ENCODE measurements at regions not wholly inside any gene's neighbourhood (a gene's known extent, or its start where the extent isn't known, plus 50 kb on each side); places are given as distances from the start of the nearest gene placed in this dataset.
"Not testable (repeated sequence)": the region's sequence is repeated elsewhere in the genome, so short reads cannot be mapped to it uniquely, and the experiment has no call there.

DNA sequence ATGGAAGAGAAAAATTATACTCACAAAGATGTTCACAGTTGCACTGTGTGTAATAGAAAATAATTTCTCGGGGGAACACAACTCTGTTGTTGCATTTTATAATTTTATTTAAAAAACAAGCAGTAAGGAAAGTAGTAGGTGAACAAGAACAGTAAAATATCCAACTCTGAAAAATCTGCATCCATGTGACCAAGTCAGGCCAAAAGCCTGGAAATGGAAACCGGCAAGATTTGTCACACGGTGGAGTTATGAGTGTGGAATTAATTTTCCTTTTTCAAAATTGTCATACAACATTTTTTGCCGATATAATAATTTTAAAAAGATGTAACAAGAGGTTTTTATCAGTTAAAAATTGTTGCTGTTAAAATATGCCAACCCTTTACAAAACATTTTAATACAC, 1421.5 kb downstream of the BRD1 start:
- DNase-seq (ENCODE audit: low spot score): no peak
- TF ChIP-seq, protein P1, sequence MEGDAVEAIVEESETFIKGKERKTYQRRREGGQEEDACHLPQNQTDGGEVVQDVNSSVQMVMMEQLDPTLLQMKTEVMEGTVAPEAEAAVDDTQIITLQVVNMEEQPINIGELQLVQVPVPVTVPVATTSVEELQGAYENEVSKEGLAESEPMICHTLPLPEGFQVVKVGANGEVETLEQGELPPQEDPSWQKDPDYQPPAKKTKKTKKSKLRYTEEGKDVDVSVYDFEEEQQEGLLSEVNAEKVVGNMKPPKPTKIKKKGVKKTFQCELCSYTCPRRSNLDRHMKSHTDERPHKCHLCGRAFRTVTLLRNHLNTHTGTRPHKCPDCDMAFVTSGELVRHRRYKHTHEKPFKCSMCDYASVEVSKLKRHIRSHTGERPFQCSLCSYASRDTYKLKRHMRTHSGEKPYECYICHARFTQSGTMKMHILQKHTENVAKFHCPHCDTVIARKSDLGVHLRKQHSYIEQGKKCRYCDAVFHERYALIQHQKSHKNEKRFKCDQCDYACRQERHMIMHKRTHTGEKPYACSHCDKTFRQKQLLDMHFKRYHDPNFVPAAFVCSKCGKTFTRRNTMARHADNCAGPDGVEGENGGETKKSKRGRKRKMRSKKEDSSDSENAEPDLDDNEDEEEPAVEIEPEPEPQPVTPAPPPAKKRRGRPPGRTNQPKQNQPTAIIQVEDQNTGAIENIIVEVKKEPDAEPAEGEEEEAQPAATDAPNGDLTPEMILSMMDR (IDR thresholded peaks at IDR 0.05; ENCODE audit: extremely low read depth, missing control alignments): no peak

DNA sequence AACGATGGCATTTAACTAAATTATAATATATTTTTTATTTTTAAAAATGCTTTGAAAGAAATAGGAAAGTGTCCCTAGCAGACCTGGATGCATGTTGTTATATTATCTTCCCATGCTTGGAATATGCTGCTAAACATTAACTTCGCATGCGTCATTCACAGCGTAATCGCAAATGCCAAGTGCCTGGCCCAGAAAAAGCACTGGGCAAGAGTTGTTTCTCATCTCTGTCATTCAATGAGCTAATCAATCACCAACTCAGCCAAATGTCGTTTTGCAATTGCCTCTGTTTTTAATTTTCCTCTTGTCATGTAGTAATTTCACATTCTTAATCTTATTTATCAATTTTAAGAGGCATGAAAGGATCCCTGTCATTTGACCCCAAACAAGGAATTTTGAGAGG, 1421.9 kb downstream of the BRD1 start:
- TF ChIP-seq, protein P1 (IDR thresholded peaks at IDR 0.05; ENCODE audit: extremely low read depth, missing control alignments): no peak
- DNase-seq (ENCODE audit: low spot score): no peak

DNA sequence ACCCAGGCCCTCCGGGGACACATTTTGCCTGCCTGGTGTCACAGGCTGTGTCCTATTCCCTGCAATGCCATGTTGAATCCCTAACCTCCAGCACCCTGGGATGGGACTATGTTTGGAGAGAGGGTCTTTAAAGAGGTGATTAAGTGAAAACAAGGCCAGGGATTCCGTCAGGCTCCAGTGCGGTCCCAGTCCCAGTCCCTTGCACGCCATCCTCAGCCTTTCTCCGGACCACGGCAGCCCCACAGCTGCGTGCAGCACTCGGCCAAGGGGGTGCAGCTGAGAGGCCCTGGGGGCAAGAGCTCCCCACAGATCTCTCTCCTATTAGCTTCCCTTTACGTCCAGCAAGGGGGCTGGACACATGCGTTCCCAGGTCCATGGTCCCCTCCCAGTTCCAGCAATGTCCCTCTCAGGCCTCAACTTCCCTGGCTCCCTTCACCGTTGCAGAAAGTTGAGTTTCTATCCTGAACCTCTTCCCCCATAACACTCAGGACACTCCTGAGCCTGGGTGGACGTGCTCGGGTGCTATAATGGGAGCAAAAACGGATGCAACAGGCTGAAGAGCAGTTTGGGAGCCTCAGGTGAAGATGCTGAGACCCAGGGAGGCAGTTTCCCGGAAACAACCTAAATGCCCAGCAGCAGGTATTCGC, 1422.7 kb downstream of the BRD1 start:
- TF ChIP-seq, protein P1 (IDR thresholded peaks at IDR 0.05; ENCODE audit: extremely low read depth, missing control alignments): no peak

DNA sequence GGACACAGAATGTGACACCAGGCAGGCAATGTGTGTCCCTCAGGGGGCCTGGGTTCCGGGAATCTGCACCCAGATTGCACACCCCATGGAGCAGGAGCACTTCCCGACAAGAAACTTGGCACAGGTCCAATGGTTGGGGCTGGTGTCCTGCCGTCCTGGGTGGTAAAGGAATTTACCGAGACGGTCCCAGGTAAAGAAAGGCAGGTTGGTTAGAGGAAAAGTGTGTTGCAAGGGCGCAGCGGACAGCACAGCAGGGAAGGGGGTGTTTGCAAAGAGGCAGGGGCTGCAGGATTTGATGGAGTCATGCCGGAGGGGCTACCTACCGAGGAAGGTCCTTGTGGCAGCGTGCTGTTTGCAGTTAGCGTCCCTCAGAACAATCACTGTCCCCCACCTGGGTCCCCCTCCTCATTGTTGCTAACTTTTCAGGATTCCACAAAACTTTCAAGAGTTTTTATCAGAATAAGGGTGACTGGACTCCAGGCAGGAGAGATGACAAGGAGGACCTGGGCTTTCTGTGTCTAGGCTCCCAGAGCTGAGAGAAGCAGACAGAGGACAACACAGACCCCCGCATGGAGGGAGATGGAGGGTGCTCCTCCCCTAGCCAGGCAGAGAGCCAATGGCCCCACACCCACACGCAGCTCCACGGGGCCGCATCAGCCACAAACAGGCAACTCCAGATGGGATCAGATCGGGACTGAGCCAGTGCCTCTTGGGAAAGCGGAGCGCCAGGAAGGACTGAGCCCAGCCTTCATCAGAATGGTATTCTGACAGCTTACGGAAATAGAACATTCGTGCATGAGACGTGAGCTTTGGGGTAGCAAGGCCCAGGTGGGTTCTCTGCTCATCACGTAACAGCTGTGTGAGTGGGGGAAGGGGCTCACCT, 1423.9 kb downstream of the BRD1 start:
- TF ChIP-seq, protein P1 (IDR thresholded peaks at IDR 0.05; ENCODE audit: extremely low read depth, missing control alignments): no peak
- DNase-seq (ENCODE audit: low spot score): no peak

More for the DNA sequence above, 1422.7 kb downstream of the BRD1 start:
- DNase-seq (ENCODE audit: low spot score): no peak

DNA sequence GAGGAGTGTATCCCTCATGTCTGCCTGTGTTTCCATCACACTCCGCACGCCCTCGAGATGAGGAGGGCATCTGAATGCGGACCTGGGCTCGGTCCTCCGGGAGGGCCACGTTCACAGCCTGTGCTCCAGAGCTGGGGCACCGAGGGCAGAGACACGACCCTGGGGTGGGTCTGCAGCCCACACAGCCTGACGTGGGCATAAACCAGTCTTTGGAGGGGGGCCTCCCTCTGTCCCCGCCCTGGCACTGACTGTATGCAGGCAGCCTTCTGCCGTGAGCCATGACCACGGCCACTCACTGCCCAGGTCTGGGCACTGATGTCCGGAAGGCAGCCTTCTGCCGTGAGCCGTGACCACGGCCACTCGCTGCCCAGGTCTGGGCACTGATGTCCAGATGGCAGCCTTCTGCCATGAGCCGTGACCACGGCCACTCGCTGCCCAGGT, 1425.1 kb downstream of the BRD1 start:
- DNase-seq (ENCODE audit: low spot score): no peak
- TF ChIP-seq, protein P1 (IDR thresholded peaks at IDR 0.05; ENCODE audit: extremely low read depth, missing control alignments): no peak

DNA sequence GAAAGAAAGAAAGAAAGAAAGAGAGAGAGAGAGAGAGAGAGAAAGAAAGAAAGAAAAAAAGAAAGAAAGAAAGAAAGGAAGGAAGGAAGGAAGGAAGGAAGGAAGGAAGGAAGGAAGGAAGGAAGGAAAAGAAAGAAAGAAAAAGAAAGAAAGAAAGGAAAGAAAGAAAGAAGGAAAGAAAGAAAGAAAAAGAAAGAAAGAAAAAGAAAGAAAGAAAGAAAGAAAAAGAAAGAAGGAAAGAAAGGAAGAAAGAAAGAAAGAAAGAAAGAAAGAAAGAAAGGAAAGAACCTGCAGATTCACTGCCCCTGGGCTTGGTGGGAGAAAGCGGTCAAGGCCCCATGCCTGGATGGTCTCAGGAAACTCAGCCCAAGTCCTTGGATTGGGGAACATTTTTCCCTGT, 1426.2 kb downstream of the BRD1 start:
- not testable (repeated sequence) for DNase-seq (ENCODE audit: low spot score)

DNA sequence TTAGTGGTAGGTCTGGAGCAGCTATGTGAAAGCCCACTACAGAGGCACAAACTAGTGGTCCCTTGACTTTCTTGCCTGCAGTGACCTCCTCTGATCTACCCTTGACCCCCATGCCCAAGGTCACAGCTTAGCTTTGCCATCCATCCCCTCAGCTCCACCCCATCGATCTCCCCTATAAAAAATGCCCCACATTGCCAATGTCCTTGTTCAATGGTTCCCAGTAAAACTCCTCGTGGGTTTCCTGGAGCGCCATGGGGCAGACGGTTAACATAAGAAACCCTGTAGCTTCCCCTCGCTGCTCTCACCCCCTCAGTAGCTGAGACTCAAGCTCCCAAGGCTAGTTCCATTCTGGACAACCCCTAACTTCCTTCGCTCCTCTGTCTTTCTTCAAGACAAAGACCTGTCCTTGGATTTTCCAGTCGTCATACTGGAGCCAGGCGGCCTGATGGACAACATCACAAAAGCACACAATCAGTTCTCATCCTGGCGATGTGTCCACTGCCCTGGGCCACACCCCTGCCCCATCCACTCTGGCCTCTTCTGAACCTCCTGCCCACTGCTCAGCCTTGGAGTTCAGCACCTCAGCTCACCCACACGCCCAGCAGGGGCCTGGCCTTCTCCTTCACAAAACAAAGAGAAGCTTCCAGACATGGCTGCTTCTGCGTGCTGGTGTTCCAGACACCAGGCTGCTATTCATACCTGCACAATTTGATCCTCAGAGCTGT, 1429.3 kb downstream of the BRD1 start:
- no peak for DNase-seq (ENCODE audit: low spot score)
- TF ChIP-seq, protein P1 (IDR thresholded peaks at IDR 0.05; ENCODE audit: extremely low read depth, missing control alignments): no peak

Measured in GM20000 (cell line).